ENCODE measurements at regions not wholly inside any gene's neighbourhood (a gene's known extent, or its start where the extent isn't known, plus 50 kb on each side); places are given as distances from the start of the nearest gene placed in this dataset.

DNA sequence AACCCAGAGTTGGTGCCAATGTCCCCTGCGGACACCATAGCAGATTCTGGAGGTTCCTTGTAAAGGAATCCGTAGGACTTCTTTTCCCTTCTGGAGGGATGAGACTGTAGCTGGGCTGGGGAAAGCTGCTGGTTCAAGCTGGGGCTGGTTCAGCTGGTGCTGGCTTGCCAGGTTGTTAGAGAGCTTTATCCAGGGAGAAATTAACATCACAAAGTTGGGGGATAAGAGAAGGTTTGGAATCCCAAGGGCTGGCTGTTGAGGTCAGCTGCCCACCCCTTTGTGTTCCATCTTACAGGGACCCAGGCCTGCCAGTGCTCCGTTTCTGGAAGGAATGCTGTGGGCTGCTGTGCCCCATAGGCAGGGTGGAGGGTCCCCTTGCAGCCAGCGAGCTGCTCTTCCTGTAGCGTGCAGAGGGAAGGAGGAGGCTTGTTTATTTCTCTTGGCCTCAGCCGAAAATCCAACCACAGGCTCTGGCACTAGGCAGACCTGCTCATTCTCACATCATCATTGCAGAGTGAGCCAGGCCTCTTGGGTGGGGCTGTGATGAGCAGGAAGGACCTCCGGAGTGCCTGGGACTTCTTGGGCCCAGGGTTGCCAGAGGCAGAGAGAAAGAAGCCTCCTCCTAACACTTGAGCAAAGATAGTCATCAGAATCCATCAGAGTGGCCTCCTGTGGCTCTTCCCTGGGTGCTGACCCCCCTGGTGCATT is 251.1 kb downstream of the SEC14L1 start:
- Histone ChIP-seq H2BK20ac (ENCODE audit: low read length) (peak overlapping the region; percentile 6), H3K79me1 (ENCODE audit: low read depth, low read length) (peaks cover 20% of the 10 kb centered on the region), H3K36me3 (ENCODE audit: control insufficient read depth in 2 of 4, insufficient read depth in 4 of 4, low read length in 3 of 4) (no peaks in the 10 kb centered on the region), H2BK12ac (ENCODE audit: low read depth, low read length) (peak overlapping the region; percentile 75; the same call in 1 of the 2 replicates), H4K20me1 (replicated peaks in 1 of 2; ENCODE audit: control insufficient read depth in 1 of 2, insufficient read depth in 2 of 2, low read length in 2 of 2) (peaks cover 16 to 26% of the 10 kb centered on the region in 2 experiments), H3K79me2 (ENCODE audit: control insufficient read depth in 1 of 2, insufficient read depth in 2 of 2, low read length in 2 of 2) (peaks cover 21 to 71% of the 10 kb centered on the region in 2 experiments; a peak in 3 of 4 replicates), H3K27ac (ENCODE audit: low read depth, low read length) (peak overlapping the region; percentile 87), H3K9ac (replicated peaks in 1 of 4; ENCODE audit: extremely low read depth in 1 of 4, low read depth in 3 of 4, low read length in 3 of 4) (peak overlapping the region in 3 of 4 experiments; percentile 6 to 55 (median 30); a peak in 5 of 7 replicates), H4K91ac (replicated peaks; ENCODE audit: insufficient read length, low read length) (peak overlapping the region; percentile 75), H3K9me3 (ENCODE audit: insufficient read depth in 2 of 2, low read depth in 1 of 2, low read length in 1 of 2) (no peaks in the 10 kb centered on the region), H3K27me3 (replicated peaks in 1 of 4; ENCODE audit: control insufficient read depth in 3 of 4, extremely low read depth in 1 of 4, insufficient read depth in 3 of 4, low read length in 3 of 4) (no peaks in the 10 kb centered on the region), H2AK5ac (ENCODE audit: low read depth, low read length) (peak overlapping the region; percentile 92), H3K4me2 (ENCODE audit: insufficient read depth in 1 of 2, low read depth in 2 of 2, low read length in 2 of 2) (peak overlapping the region; percentile 60 to 74), H2BK15ac (ENCODE audit: low read length) (peak overlapping the region; percentile 31; the same call in 1 of the 2 replicates), H3K23ac (ENCODE audit: insufficient read length) (no peak overlapping the region), H3K4me1 (replicated peaks in 1 of 4; ENCODE audit: control insufficient read depth in 3 of 4, insufficient read depth in 4 of 4, low read length in 3 of 4) (peaks cover 16 to 59% (median 45%) of the 10 kb centered on the region in 4 experiments), H4K5ac (ENCODE audit: insufficient read length, low read depth, low read length) (peak overlapping the region; percentile 69), H3K14ac (ENCODE audit: insufficient read length) (no peak overlapping the region), H3K23me2 (ENCODE audit: low read depth, low read length) (no peaks in the 10 kb centered on the region; the same call in 1 of the 2 replicates), H2AFZ (ENCODE audit: low read length) (no peak overlapping the region), H3K4ac (replicated peaks; ENCODE audit: insufficient read length, low read depth, low read length) (peak overlapping the region; percentile 51), H3K56ac (replicated peaks; ENCODE audit: insufficient read length, low read depth, low read length) (peak overlapping the region; percentile 52), H3K18ac (ENCODE audit: extremely low read depth, low read length) (peak overlapping the region; percentile 86), H2BK5ac (ENCODE audit: low read depth, low read length) (peak overlapping the region; percentile 86; the same call in 1 of the 2 replicates), H3K4me3 (ENCODE audit: extremely low read depth in 1 of 4, insufficient read depth in 2 of 4, low read depth in 3 of 4, low read length in 4 of 4) (peak overlapping the region in 1 of 4 experiments; percentile 33; a peak in 2 of 8 replicates), H2BK120ac (replicated peaks; ENCODE audit: low read depth, low read length) (peak overlapping the region; percentile 47), H4K8ac (ENCODE audit: extremely low read depth, insufficient read depth, low read length) (peak overlapping the region; percentile 81; the same call in 1 of the 2 replicates)
- DNase-seq (ENCODE audit: low read depth in 1 of 2, low spot score in 2 of 2): peak in 1 of 2 experiments; percentile 31
- CTCF ChIA-PET (ENCODE audit: partially characterized antibody): interaction anchor here (0.5 to 39.2 kb wide), 7 partner anchors 10 to 212 kb away, joined by 3 to 512 read pairs (median 5); no protein-coding TSS in a partner anchor
- FAIRE-seq: peak; percentile 87
- POLR2A ChIA-PET (ENCODE audit: partially characterized antibody): interaction anchor here (0.7 to 3.6 kb wide), 8 partner anchors 9 to 65 kb away, joined by 3 to 17 read pairs (median 4); no protein-coding TSS in a partner anchor
- TF ChIP-seq TBP (IDR thresholded peaks at IDR 0.05; ENCODE audit: low read depth, low read length) (0 out of 2 replicates have a peak, but pooled peaks have one; percentile 20), SP1 (IDR thresholded peaks at IDR 0.05; ENCODE audit: low read depth, low read length) (peak; percentile 56; the same call in 1 of the 2 replicates), CTBP2 (IDR thresholded peaks at IDR 0.05; ENCODE audit: borderline replicate concordance, insufficient read depth, insufficient read length, low read length) (no peak), TAF1 (IDR thresholded peaks at IDR 0.05; ENCODE audit: low read depth, low read length) (peak; percentile 32; the same call in 1 of the 2 replicates), NANOG (IDR thresholded peaks at IDR 0.05; ENCODE audit: insufficient read depth, low read depth, low read length, poor library complexity, severe bottlenecking) (peak; percentile 54)
- WGBS, 2 experiments (ENCODE audit: extremely low coverage in 1 of 2, insufficient coverage in 1 of 2, insufficient read length in 1 of 2, insufficient replicate concordance in 2 of 2, low coverage in 1 of 2, low lambda C conversion rate in 2 of 2, missing lambda C conversion rate in 1 of 2): 15% methylated on average over 7 of the region's 7 CpGs; no CpG with 5 or more reads in 1 of the 2 experiments
